NCI-H510A (cell line): ENCODE measurements at regions not wholly inside any gene's neighbourhood (a gene's known extent, or its start where the extent isn't known, plus 50 kb on each side); places are given as distances from the start of the nearest gene placed in this dataset.

Experiments
- DNase-seq: peaks from one replicate; lab custom pipeline; 2025; lab: John Stamatoyannopoulos, UW

GRCh38 chr14:51307551-51307950 is 67.5 kb downstream of the TMX1 start:
- no peak for DNase-seq

- DNase-seq = no peak
These were observed 68.8 kb downstream of the TMX1 start for GRCh38 chr14:51308866-51309265.

GRCh38 chr14:51310505-51310944 is 70.5 kb downstream of the TMX1 start:
- no peak for DNase-seq

GRCh38 chr14:51314321-51315015 is 74.4 kb downstream of the TMX1 start:
- no peak for DNase-seq

GRCh38 chr14:51317373-51317772 is 77.3 kb downstream of the TMX1 start:
- DNase-seq = no peak

- no peak for DNase-seq
These were observed 79.0 kb downstream of the TMX1 start for GRCh38 chr14:51318813-51319597.

- DNase-seq = no peak
These were observed 81.0 kb downstream of the TMX1 start for GRCh38 chr14:51321036-51321435.

GRCh38 chr14:51323492-51323891 is 83.4 kb downstream of the TMX1 start:
- no peak for DNase-seq

- no peak for DNase-seq
These were observed 87.3 kb downstream of the TMX1 start for GRCh38 chr14:51327376-51327775.

- DNase-seq = no peak
These were observed 88.2 kb downstream of the TMX1 start for GRCh38 chr14:51328064-51328771.

GRCh38 chr14:51328772-51329353 is 88.8 kb downstream of the TMX1 start:
- no peak for DNase-seq

GRCh38 chr14:51331486-51332367 is 91.7 kb downstream of the TMX1 start:
- DNase-seq = no peak

- no peak for DNase-seq
These were observed 93.3 kb downstream of the TMX1 start for GRCh38 chr14:51333299-51333698.

- DNase-seq = no peak
These were observed 94.0 kb downstream of the TMX1 start for GRCh38 chr14:51333901-51334521.

GRCh38 chr14:51334566-51334965 is 94.5 kb downstream of the TMX1 start:
- DNase-seq = no peak

- DNase-seq = no peak
These were observed 95.5 kb downstream of the TMX1 start for GRCh38 chr14:51335531-51335930.

GRCh38 chr14:51335961-51336723 is 96.1 kb downstream of the TMX1 start:
- no peak for DNase-seq

GRCh38 chr14:51336734-51337133 is 96.7 kb downstream of the TMX1 start:
- DNase-seq = no peak

- no peak for DNase-seq
These were observed 97.5 kb downstream of the TMX1 start for GRCh38 chr14:51337520-51337919.

- no peak for DNase-seq
These were observed 101.3 kb downstream of the TMX1 start for GRCh38 chr14:51341338-51341737.
